Sigmoid colon (tissue), 3 donors: ENCODE measurements at regions not wholly inside any gene's neighbourhood (a gene's known extent, or its start where the extent isn't known, plus 50 kb on each side); places are given as distances from the start of the nearest gene placed in this dataset.

Experiments used
- CTCF ChIP-seq, 4 experiments: fragments of 450-650 bp in 3 of 4; fragments of 200-600 bp in 1 of 4; IDR thresholded peaks; one replicate each; pipeline ENCODE4 v1.5.1; 2016 to 2019; ENCODE audit warnings: antibody characterized with exemption in 4 of 4, mild to moderate bottlenecking in 3 of 4, moderate library complexity in 2 of 4
- POLR2A ChIP-seq, 2 donors: fragments of 450-650 bp; IDR thresholded peaks; one replicate each; pipeline ENCODE4 v1.6.1; 2016; ENCODE audit warnings: antibody characterized with exemption in 2 of 2, mild to moderate bottlenecking in 2 of 2, moderate library complexity in 2 of 2

- TF ChIP-seq CTCF (IDR thresholded peaks at IDR 0.05) (no peak), POLR2A (IDR thresholded peaks at IDR 0.05) (no peak)
Measured at GRCh38 chr7:94710256-94710655, 54.3 kb upstream of the SGCE start.
